Upper lobe of left lung (tissue), 4 donors: ENCODE measurements at regions not wholly inside any gene's neighbourhood (a gene's known extent, or its start where the extent isn't known, plus 50 kb on each side); places are given as distances from the start of the nearest gene placed in this dataset.

Experiments used
- EP300 ChIP-seq, 4 donors: sonication (generic); formaldehyde crosslinking; IDR thresholded peaks; one replicate each; pipeline ENCODE4 v1.5.1; 2017; ENCODE audit warnings: antibody characterized with exemption in 4 of 4, control low read depth in 2 of 4
- POLR2A ChIP-seq, 4 donors: fragments of 450-650 bp; IDR thresholded peaks; one replicate each; pipeline ENCODE4 v1.5.1; 2016 to 2017; ENCODE audit warnings: antibody characterized with exemption in 4 of 4, mild to moderate bottlenecking in 2 of 4
- TF ChIP-seq, protein P1 (sequence below), 6 experiments: fragments of 450-650 bp in 4 of 6; fragments of 200-600 bp in 2 of 6; sonication (generic) in 2 of 6; IDR thresholded peaks; one replicate each; pipeline ENCODE4 v1.5.1; 2016 to 2019; ENCODE audit warnings: antibody characterized with exemption in 6 of 6

DNA sequence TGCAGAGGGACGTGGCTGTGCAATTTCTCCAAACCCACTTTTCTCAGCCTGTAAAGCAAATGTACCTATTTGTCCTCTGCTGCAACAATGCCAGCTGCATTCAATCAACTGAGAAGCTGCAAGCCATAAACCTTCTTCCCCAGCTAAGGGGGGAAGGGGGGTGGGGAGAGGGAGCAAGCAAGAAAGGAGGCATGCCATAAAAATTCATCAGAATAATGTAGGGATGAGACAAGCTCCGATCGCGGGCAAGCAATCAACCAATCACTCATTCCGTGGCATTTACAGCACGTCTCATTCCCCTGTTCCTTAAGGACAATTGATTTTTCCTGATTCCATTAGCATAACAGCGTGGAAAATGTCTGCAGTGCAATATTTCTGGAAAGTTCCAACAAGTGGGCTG lies 144.8 kb downstream of the DMRTA2 start:
- TF ChIP-seq, protein P1, sequence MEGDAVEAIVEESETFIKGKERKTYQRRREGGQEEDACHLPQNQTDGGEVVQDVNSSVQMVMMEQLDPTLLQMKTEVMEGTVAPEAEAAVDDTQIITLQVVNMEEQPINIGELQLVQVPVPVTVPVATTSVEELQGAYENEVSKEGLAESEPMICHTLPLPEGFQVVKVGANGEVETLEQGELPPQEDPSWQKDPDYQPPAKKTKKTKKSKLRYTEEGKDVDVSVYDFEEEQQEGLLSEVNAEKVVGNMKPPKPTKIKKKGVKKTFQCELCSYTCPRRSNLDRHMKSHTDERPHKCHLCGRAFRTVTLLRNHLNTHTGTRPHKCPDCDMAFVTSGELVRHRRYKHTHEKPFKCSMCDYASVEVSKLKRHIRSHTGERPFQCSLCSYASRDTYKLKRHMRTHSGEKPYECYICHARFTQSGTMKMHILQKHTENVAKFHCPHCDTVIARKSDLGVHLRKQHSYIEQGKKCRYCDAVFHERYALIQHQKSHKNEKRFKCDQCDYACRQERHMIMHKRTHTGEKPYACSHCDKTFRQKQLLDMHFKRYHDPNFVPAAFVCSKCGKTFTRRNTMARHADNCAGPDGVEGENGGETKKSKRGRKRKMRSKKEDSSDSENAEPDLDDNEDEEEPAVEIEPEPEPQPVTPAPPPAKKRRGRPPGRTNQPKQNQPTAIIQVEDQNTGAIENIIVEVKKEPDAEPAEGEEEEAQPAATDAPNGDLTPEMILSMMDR (IDR thresholded peaks at IDR 0.05), result no peak
- TF ChIP-seq POLR2A (IDR thresholded peaks at IDR 0.05) (no peak), EP300 (IDR thresholded peaks at IDR 0.05) (no peak)
